ENCODE measurements at regions not wholly inside any gene's neighbourhood (a gene's known extent, or its start where the extent isn't known, plus 50 kb on each side); places are given as distances from the start of the nearest gene placed in this dataset.
"Not testable (repeated sequence)": the region's sequence is repeated elsewhere in the genome, so short reads cannot be mapped to it uniquely, and the experiment has no call there.

DNA sequence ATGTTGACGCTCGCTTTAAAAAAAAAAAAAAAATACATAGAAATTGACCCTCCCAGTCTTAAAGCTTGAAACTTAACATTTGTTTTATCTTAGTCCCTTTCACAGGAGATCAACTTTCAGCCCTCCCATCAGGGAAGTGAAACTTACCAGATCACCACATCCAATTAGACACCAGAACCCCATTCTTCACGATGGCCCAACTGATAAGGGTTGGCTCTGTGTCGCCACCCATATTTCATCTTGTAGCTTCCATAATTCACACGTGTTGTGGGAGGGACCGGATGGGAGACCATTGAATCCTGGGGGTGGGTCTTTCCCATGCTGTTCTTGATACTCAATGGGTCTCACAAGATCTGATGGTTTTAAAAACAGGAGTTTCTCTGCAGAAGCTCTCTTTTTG is 629.4 kb upstream of the KCND2 start:
- Histone ChIP-seq H3K27me3 (no peaks in the 10 kb centered on the region), H3K36me3 (no peaks in the 10 kb centered on the region), H3K4me3 (no peak overlapping the region), H3K4me1 (no peaks in the 10 kb centered on the region), H3K9me3 (peaks cover 0 to 17% of the 10 kb centered on the region in 2 donors), H3K27ac (no peak overlapping the region)
- intact Hi-C loops (cut with DNase I) = no loop called here
- DNase-seq = no peak
- TF ChIP-seq, protein P1, sequence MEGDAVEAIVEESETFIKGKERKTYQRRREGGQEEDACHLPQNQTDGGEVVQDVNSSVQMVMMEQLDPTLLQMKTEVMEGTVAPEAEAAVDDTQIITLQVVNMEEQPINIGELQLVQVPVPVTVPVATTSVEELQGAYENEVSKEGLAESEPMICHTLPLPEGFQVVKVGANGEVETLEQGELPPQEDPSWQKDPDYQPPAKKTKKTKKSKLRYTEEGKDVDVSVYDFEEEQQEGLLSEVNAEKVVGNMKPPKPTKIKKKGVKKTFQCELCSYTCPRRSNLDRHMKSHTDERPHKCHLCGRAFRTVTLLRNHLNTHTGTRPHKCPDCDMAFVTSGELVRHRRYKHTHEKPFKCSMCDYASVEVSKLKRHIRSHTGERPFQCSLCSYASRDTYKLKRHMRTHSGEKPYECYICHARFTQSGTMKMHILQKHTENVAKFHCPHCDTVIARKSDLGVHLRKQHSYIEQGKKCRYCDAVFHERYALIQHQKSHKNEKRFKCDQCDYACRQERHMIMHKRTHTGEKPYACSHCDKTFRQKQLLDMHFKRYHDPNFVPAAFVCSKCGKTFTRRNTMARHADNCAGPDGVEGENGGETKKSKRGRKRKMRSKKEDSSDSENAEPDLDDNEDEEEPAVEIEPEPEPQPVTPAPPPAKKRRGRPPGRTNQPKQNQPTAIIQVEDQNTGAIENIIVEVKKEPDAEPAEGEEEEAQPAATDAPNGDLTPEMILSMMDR (IDR thresholded peaks at IDR 0.05) = no peak
- ATAC-seq = no peak

DNA sequence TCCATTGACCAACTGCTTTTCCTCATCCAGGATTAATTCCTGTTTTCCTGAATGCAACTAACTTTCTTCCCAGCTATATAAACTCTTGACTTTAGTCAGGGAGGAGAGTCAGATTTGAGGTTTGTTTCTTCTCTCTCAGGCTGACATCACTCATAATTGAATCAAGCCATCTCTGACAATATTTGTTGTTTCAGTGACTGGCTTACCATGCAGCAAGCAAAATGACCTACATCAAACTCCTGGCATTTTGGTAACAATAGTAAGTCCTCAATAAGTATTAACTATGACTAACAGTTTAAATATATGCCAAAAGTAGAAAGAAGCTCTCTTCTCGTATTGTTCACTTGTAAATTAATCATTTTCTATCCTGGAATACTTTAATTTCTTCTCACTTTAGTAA is 625.7 kb upstream of the KCND2 start:
- H3K4me1 ChIP-seq = no peaks in the 10 kb centered on the region
- H3K27ac ChIP-seq = no peak overlapping the region
- peaks cover 0 to 25% of the 10 kb centered on the region in 2 donors for H3K9me3 ChIP-seq
- H3K27me3 ChIP-seq = no peaks in the 10 kb centered on the region
- intact Hi-C loops (cut with DNase I) = no loop called here
- ATAC-seq = no peak
- no peak for DNase-seq
- H3K4me3 ChIP-seq = no peak overlapping the region
- no peaks in the 10 kb centered on the region for H3K36me3 ChIP-seq
- TF ChIP-seq, protein P1 (IDR thresholded peaks at IDR 0.05) = no peak

DNA sequence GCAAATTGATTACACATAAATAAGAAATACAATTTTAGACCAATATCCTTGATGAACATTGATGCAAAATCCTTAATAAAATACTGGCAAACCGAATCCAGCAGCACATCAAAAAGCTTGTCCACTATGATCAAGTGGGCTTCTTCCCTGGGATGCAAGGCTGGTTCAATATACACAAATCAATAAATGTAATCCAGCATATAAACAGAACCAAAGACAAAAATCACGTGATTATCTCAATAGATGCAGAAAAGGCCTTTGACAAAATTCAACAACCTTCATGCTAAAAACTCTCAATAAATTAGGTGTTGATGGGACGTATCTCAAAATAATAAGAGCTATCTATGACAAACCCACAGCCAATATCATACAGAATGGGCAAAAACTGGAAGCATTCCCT is 624.2 kb upstream of the KCND2 start:
- H3K4me3 ChIP-seq; H3K27ac ChIP-seq; DNase-seq; H3K4me1 ChIP-seq; H3K27me3 ChIP-seq; H3K36me3 ChIP-seq; ATAC-seq; intact Hi-C loops (cut with DNase I): not testable (repeated sequence)
- peaks cover 0 to 26% of the 10 kb centered on the region in 2 donors for H3K9me3 ChIP-seq

DNA sequence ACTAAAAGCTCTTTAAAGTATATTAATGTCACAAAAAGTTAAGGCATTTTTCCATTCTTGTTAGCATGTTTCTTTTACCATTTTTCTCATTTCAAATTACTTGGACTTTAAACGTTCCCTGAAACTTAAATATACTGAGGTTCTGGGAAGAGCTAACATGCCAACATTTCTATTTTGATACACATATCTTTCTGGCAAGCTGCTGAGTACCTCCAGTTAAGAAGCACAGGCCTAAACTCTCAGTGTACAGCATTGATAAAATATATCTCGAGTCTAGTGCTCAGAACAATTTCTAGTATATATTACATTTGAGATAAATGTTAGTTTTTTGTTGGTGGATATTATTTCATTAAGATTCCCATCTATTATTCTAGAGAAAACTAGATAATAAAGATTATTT is 612.9 kb upstream of the KCND2 start:
- no peak overlapping the region for H3K27ac ChIP-seq
- DNase-seq (no peak), ATAC-seq (no peak)
- H3K4me1 ChIP-seq = no peaks in the 10 kb centered on the region
- no peaks in the 10 kb centered on the region for H3K27me3 ChIP-seq
- H3K36me3 ChIP-seq = no peaks in the 10 kb centered on the region
- TF ChIP-seq, protein P1 (IDR thresholded peaks at IDR 0.05) = no peak
- intact Hi-C loops (cut with DNase I) = no loop called here
- H3K4me3 ChIP-seq = no peak overlapping the region
- peaks cover 0 to 2% of the 10 kb centered on the region in 2 donors for H3K9me3 ChIP-seq

DNA sequence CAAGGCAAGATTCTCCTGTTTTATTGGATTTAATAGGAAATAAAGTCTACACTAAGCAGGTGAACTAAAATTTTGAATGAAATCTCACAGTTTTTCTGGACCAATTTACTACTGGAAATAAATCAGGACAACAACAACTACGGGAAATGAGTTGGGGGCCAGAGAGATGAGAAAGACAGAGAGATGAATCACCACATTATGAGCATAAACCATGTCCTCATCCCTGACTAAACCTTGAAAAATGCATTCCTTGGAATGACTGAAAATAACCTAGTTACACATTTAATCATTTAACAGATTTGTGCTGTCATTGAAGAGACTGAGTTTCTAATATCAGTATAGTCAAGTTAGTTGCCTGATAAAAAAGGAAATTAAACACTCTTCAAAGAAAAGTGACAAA is 608.4 kb upstream of the KCND2 start:
- Histone ChIP-seq H3K36me3 (no peaks in the 10 kb centered on the region), H3K4me1 (no peaks in the 10 kb centered on the region), H3K9me3 (no peaks in the 10 kb centered on the region), H3K27me3 (no peaks in the 10 kb centered on the region), H3K4me3 (no peak overlapping the region), H3K27ac (no peak overlapping the region)
- no peak for DNase-seq
- TF ChIP-seq, protein P1 (IDR thresholded peaks at IDR 0.05) = no peak
- intact Hi-C loops (cut with DNase I) = no loop called here
- ATAC-seq = no peak

DNA sequence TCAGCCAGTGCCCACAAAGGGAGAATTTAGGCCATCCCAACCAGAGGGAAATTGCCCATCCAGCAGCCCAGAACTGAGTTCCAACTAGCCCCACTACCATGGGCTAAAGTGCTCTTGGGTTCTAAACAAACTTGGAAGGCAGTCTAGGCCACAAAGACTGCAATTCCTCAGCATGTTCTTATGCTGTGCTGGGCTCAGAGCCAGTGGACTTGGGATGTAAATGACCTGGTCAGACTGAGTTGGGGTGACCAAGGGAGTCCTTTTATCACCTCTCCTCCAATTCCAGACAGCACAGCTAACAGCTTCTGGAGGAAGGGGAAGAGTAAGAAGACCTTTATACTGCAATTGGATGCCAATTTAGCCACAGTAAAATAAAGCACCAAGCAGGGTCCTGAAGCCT is 607.2 kb upstream of the KCND2 start:
- Histone ChIP-seq H3K36me3 (no peaks in the 10 kb centered on the region), H3K9me3 (no peaks in the 10 kb centered on the region), H3K27me3 (no peaks in the 10 kb centered on the region), H3K27ac (no peak overlapping the region), H3K4me3 (no peak overlapping the region), H3K4me1 (no peaks in the 10 kb centered on the region)
- intact Hi-C loops (cut with DNase I) = no loop called here
- ATAC-seq (no peak), DNase-seq (no peak)
- TF ChIP-seq, protein P1 (IDR thresholded peaks at IDR 0.05) = no peak
